Amniotic epithelial cell (primary cell): ENCODE measurements at regions not wholly inside any gene's neighbourhood (a gene's known extent, or its start where the extent isn't known, plus 50 kb on each side); places are given as distances from the start of the nearest gene placed in this dataset.

ENCODE experiments used
- DNase-seq: peaks from one replicate; pipeline ENCODE4 v3.0.0-alpha.2; 2010; ENCODE audit warnings: low read depth

- no peak for DNase-seq
Measured at GRCh38 chr17:34874478-34874877, 86.8 kb downstream of the CCT6B start.

GRCh38 chr17:34872640-34873039 is 88.6 kb downstream of the CCT6B start:
- DNase-seq, result no peak

- no peak for DNase-seq
Measured at GRCh38 chr17:34869641-34870040, 91.6 kb downstream of the CCT6B start.

GRCh38 chr17:34865716-34866115 is 95.5 kb downstream of the CCT6B start:
- DNase-seq, result no peak

- DNase-seq, result no peak
Measured at GRCh38 chr17:34862384-34862783, 98.9 kb downstream of the CCT6B start.

- DNase-seq, result no peak
Measured at GRCh38 chr17:34861864-34862263, 99.4 kb downstream of the CCT6B start.

- no peak for DNase-seq
Measured at GRCh38 chr17:34859652-34860051, 101.6 kb downstream of the CCT6B start.

- DNase-seq, result no peak
Measured at GRCh38 chr17:34858591-34859565, 102.4 kb downstream of the CCT6B start.

GRCh38 chr17:34853924-34854323 is 107.3 kb downstream of the CCT6B start:
- no peak for DNase-seq

GRCh38 chr17:34852614-34853013 is 108.6 kb downstream of the CCT6B start:
- DNase-seq, result no peak

- DNase-seq, result no peak
Measured at GRCh38 chr17:34851961-34852540, 109.2 kb downstream of the CCT6B start.

GRCh38 chr17:34850964-34851363 is 110.3 kb downstream of the CCT6B start:
- DNase-seq, result no peak

GRCh38 chr17:34850023-34850422 is 111.2 kb downstream of the CCT6B start:
- peak; percentile 7 for DNase-seq

- DNase-seq, result no peak
Measured at GRCh38 chr17:34847938-34848337, 113.3 kb downstream of the CCT6B start.

- DNase-seq, result no peak
Measured at GRCh38 chr17:34845296-34845695, 116.0 kb downstream of the CCT6B start.

- DNase-seq, result no peak
Measured at GRCh38 chr17:34843682-34844081, 117.6 kb downstream of the CCT6B start.

GRCh38 chr17:34842235-34842634 is 119.0 kb downstream of the CCT6B start:
- no peak for DNase-seq

GRCh38 chr17:34841467-34841866 is 119.8 kb downstream of the CCT6B start:
- DNase-seq, result no peak

- no peak for DNase-seq
Measured at GRCh38 chr17:34840750-34841149, 120.5 kb downstream of the CCT6B start.

- no peak for DNase-seq
Measured at GRCh38 chr17:34837876-34838478, 123.3 kb downstream of the CCT6B start.

- DNase-seq, result no peak
Measured at GRCh38 chr17:34832376-34832775, 128.9 kb downstream of the CCT6B start.

- no peak for DNase-seq
Measured at GRCh38 chr17:34827008-34827407, 134.3 kb downstream of the CCT6B start.

GRCh38 chr17:34826332-34826731 is 134.9 kb downstream of the CCT6B start:
- no peak for DNase-seq
